ENCODE measurements at regions not wholly inside any gene's neighbourhood (a gene's known extent, or its start where the extent isn't known, plus 50 kb on each side); places are given as distances from the start of the nearest gene placed in this dataset.

GRCh38 chr4:24637173-24637572 is 52.8 kb upstream of the DHX15 start:
- no peak for TF ChIP-seq CTCF (conservative IDR thresholded peaks at IDR 0.05; ENCODE audit: low read depth, low read length)
- no peak for TF ChIP-seq EZH2 (IDR thresholded peaks at IDR 0.05; ENCODE audit: borderline replicate concordance, low read depth, low read length, poor library complexity, severe bottlenecking)

All from A673 (cell line).